GM23338 (cell line): ENCODE measurements at regions not wholly inside any gene's neighbourhood (a gene's known extent, or its start where the extent isn't known, plus 50 kb on each side); places are given as distances from the start of the nearest gene placed in this dataset.

Source experiments
- ATAC-seq: fragments of 200-7000 bp; cut with Tn5 transposase; 3 replicates; pipeline ENCODE4 v1.9.1; 2020
- DNase-seq: peaks from one replicate; pipeline ENCODE4 v3.0.0-alpha.2; 2015; ENCODE audit warnings: low spot score
- H2AFZ ChIP-seq: fragments of 200-600 bp; sonication (generic); 2 replicates; pipeline ENCODE4 v1.8.0; 2016; ENCODE audit warnings: antibody characterized with exemption, mild to moderate bottlenecking, moderate library complexity
- H3F3A ChIP-seq: fragments of 200-600 bp; sonication (generic); replicated peaks from 2 replicates; pipeline ENCODE4 v1.8.0; 2017; ENCODE audit warnings: antibody characterized with exemption, mixed run types, low read depth
- H3K27ac ChIP-seq: fragments of 200-600 bp; sonication (generic); 2 replicates; pipeline ENCODE4 v1.6.1; 2016; ENCODE audit warnings: low read depth
- H3K27me3 ChIP-seq: fragments of 200-600 bp; sonication (generic); 2 replicates; pipeline ENCODE4 v1.8.0; 2016; ENCODE audit warnings: mild to moderate bottlenecking, mixed run types, moderate library complexity; ENCODE audit not compliant: insufficient read depth
- H3K36me3 ChIP-seq: fragments of 200-600 bp; sonication (generic); 2 replicates; pipeline ENCODE4 v1.8.0; 2016; ENCODE audit warnings: mild to moderate bottlenecking; ENCODE audit not compliant: insufficient read depth
- H3K4me1 ChIP-seq: fragments of 200-600 bp; sonication (generic); 2 replicates; pipeline ENCODE4 v1.8.0; 2016; ENCODE audit warnings: mild to moderate bottlenecking, moderate library complexity; ENCODE audit not compliant: insufficient read depth
- H3K4me2 ChIP-seq: fragments of 200-600 bp; sonication (generic); 2 replicates; pipeline ENCODE4 v1.7.1; 2017; ENCODE audit warnings: mixed run types
- H3K4me3 ChIP-seq: fragments of 200-600 bp; sonication (generic); 2 replicates; pipeline ENCODE4 v1.6.1; 2016; ENCODE audit warnings: mixed run types
- H3K79me2 ChIP-seq: fragments of 200-600 bp; sonication (generic); replicated peaks from 2 replicates; pipeline ENCODE4 v1.8.0; 2017; ENCODE audit warnings: mild to moderate bottlenecking; ENCODE audit not compliant: insufficient read depth
- H3K9me2 ChIP-seq: fragments of 200-600 bp; sonication (generic); 2 replicates; pipeline ENCODE4 v1.8.0; 2017; ENCODE audit not compliant: insufficient read depth
- H4K20me1 ChIP-seq: fragments of 200-600 bp; sonication (generic); replicated peaks from 2 replicates; pipeline ENCODE4 v1.8.0; 2017; ENCODE audit warnings: mild to moderate bottlenecking; ENCODE audit not compliant: insufficient read depth
- H3K27ac Mint-ChIP-seq: 2 replicates; pipeline ENCODE4 v1.8.0; 2020; ENCODE audit warnings: inconsistent platforms, mild to moderate bottlenecking, moderate library complexity, mixed read lengths
- H3K27me3 Mint-ChIP-seq: 3 replicates; pipeline ENCODE4 v1.8.0; 2022; ENCODE audit warnings: low read depth, mild to moderate bottlenecking, moderate library complexity, mixed read lengths, inconsistent platforms; ENCODE audit not compliant: insufficient read depth, poor library complexity
- H3K36me3 Mint-ChIP-seq: 3 replicates; pipeline ENCODE4 v1.8.0; 2021; ENCODE audit warnings: low read depth, mild to moderate bottlenecking, inconsistent platforms, moderate library complexity, mixed read lengths
- H3K4me1 Mint-ChIP-seq: 3 replicates; pipeline ENCODE4 v1.8.0; 2020; ENCODE audit warnings: mild to moderate bottlenecking, inconsistent platforms, mixed read lengths
- H3K4me3 Mint-ChIP-seq: 3 replicates; pipeline ENCODE4 v1.8.0; 2021; ENCODE audit warnings: moderate library complexity, mild to moderate bottlenecking, inconsistent platforms, mixed read lengths
- H3K9me3 Mint-ChIP-seq: 3 replicates; pipeline ENCODE4 v1.8.0; 2020; ENCODE audit warnings: moderate library complexity, mild to moderate bottlenecking, inconsistent platforms, mixed read lengths
- CREB1 ChIP-seq: fragments of 250-450 bp; sonication (Bioruptor Pico); IDR thresholded peaks from 2 replicates; pipeline ENCODE4 v1.5.0; 2020; ENCODE audit warnings: low read depth, mild to moderate bottlenecking, moderate library complexity
- EZH2 ChIP-seq: fragments of 200-600 bp; sonication (generic); IDR thresholded peaks from one replicate; pipeline ENCODE4 v1.8.0; 2017; ENCODE audit warnings: antibody characterized with exemption, mild to moderate bottlenecking, low read depth; ENCODE audit not compliant: unreplicated experiment
- EZH2phosphoT487 ChIP-seq: fragments of 200-600 bp; sonication (generic); IDR thresholded peaks from one replicate; pipeline ENCODE4 v1.8.1; 2018; ENCODE audit warnings: antibody characterized with exemption; ENCODE audit not compliant: unreplicated experiment
- JUNB ChIP-seq: IDR thresholded peaks from one replicate; pipeline ENCODE4 v1.6.1; 2016; ENCODE audit warnings: antibody characterized with exemption; ENCODE audit not compliant: unreplicated experiment
- NANOG ChIP-seq: IDR thresholded peaks from 2 replicates; pipeline ENCODE4 v1.6.1; 2016; ENCODE audit warnings: antibody characterized with exemption, borderline replicate concordance
- POLR2AphosphoS5 ChIP-seq: IDR thresholded peaks from 2 replicates; pipeline ENCODE4 v1.6.1; 2016; ENCODE audit warnings: antibody characterized with exemption, low read depth
- REST ChIP-seq: IDR thresholded peaks from one replicate; pipeline ENCODE4 v1.6.1; 2018; ENCODE audit warnings: antibody characterized with exemption; ENCODE audit not compliant: unreplicated experiment
- STAT1 ChIP-seq: IDR thresholded peaks from one replicate; pipeline ENCODE4 v1.6.1; 2016; ENCODE audit warnings: antibody characterized with exemption; ENCODE audit not compliant: unreplicated experiment
- ZNF114 ChIP-seq: fragments of 250-450 bp; sonication (Bioruptor Pico); IDR thresholded peaks from 2 replicates; pipeline ENCODE4 v1.5.0; 2020; ENCODE audit warnings: mild to moderate bottlenecking, moderate library complexity
- ZNF331 ChIP-seq: fragments of 250-450 bp; sonication (Bioruptor Pico); IDR thresholded peaks from 2 replicates; pipeline ENCODE4 v1.5.0; 2020; ENCODE audit warnings: low read depth, mild to moderate bottlenecking, moderate library complexity
- TF ChIP-seq, protein P1 (sequence below): IDR thresholded peaks from 2 replicates; pipeline ENCODE4 v1.6.1; 2016; ENCODE audit warnings: antibody characterized with exemption
- TF ChIP-seq, protein P2 (sequence below), 2 experiments: fragments of 200-600 bp in 1 of 2; sonication (generic) in 1 of 2; conservative IDR thresholded peaks; 2 replicates each; pipeline versions ENCODE4 v1.5.1 to v1.6.1; 2016 to 2017; ENCODE audit warnings: antibody characterized with exemption in 2 of 2, low read depth in 2 of 2, mild to moderate bottlenecking in 2 of 2, moderate library complexity in 1 of 2

- Histone ChIP-seq H3K79me2 (no peaks in the 10 kb centered on the region), H4K20me1 (no peaks in the 10 kb centered on the region), H3K4me2 (no peak overlapping the region), H3F3A (no peaks in the 10 kb centered on the region), H3K4me1 (no peaks in the 10 kb centered on the region), H2AFZ (no peak overlapping the region), H3K27me3 (no peaks in the 10 kb centered on the region), H3K36me3 (no peaks in the 10 kb centered on the region), H3K4me3 (no peak overlapping the region), H3K27ac (no peak overlapping the region), H3K9me2 (peaks cover 4% of the 10 kb centered on the region; the same call in 1 of the 2 replicates)
- ATAC-seq, result no peak
- DNase-seq, result no peak
- Mint-ChIP-seq H3K27ac (no peak overlapping the region), H3K36me3 (no peaks in the 10 kb centered on the region), H3K9me3 (no peaks in the 10 kb centered on the region), H3K27me3 (peaks cover 3% of the 10 kb centered on the region), H3K4me3 (no peak overlapping the region), H3K4me1 (no peaks in the 10 kb centered on the region)
- TF ChIP-seq CREB1 (CRISPR knock-in tag), result no peak
- no peak for TF ChIP-seq EZH2phosphoT487
- TF ChIP-seq ZNF114, result no peak
- no peak for TF ChIP-seq JUNB
- TF ChIP-seq, protein P1, sequence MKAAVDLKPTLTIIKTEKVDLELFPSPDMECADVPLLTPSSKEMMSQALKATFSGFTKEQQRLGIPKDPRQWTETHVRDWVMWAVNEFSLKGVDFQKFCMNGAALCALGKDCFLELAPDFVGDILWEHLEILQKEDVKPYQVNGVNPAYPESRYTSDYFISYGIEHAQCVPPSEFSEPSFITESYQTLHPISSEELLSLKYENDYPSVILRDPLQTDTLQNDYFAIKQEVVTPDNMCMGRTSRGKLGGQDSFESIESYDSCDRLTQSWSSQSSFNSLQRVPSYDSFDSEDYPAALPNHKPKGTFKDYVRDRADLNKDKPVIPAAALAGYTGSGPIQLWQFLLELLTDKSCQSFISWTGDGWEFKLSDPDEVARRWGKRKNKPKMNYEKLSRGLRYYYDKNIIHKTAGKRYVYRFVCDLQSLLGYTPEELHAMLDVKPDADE, result no peak
- no peak for TF ChIP-seq REST
Measured at GRCh38 chr2:136647039-136647438, 118.3 kb upstream of the THSD7B start.

GRCh38 chr2:136645236-136645828, 120.0 kb upstream of the THSD7B start:
- Mint-ChIP-seq H3K9me3 (no peaks in the 10 kb centered on the region), H3K36me3 (no peaks in the 10 kb centered on the region), H3K27ac (no peak overlapping the region), H3K27me3 (peaks cover 3% of the 10 kb centered on the region), H3K4me1 (no peaks in the 10 kb centered on the region), H3K4me3 (no peak overlapping the region)
- H2AFZ ChIP-seq, result no peak overlapping the region
- H3K4me1 ChIP-seq, result no peaks in the 10 kb centered on the region
- H3F3A ChIP-seq, result no peaks in the 10 kb centered on the region
- no peaks in the 10 kb centered on the region for H4K20me1 ChIP-seq
- no peak overlapping the region for H3K4me3 ChIP-seq
- DNase-seq (no peak), ATAC-seq (no peak)
- no peaks in the 10 kb centered on the region for H3K36me3 ChIP-seq
- H3K27me3 ChIP-seq, result no peaks in the 10 kb centered on the region
- H3K9me2 ChIP-seq, result peaks cover 4% of the 10 kb centered on the region; the same call in 1 of the 2 replicates
- no peak overlapping the region for H3K27ac ChIP-seq
- H3K79me2 ChIP-seq, result no peaks in the 10 kb centered on the region
- H3K4me2 ChIP-seq, result no peak overlapping the region
- TF ChIP-seq CREB1 (CRISPR knock-in tag) (no peak), REST (no peak), EZH2phosphoT487 (no peak), ZNF331 (CRISPR knock-in tag) (no peak), POLR2AphosphoS5 (no peak), ZNF114 (no peak), JUNB (no peak), EZH2 (no peak), NANOG (no peak), STAT1 (no peak)
- TF ChIP-seq, protein P1, result no peak
- TF ChIP-seq, protein P2, sequence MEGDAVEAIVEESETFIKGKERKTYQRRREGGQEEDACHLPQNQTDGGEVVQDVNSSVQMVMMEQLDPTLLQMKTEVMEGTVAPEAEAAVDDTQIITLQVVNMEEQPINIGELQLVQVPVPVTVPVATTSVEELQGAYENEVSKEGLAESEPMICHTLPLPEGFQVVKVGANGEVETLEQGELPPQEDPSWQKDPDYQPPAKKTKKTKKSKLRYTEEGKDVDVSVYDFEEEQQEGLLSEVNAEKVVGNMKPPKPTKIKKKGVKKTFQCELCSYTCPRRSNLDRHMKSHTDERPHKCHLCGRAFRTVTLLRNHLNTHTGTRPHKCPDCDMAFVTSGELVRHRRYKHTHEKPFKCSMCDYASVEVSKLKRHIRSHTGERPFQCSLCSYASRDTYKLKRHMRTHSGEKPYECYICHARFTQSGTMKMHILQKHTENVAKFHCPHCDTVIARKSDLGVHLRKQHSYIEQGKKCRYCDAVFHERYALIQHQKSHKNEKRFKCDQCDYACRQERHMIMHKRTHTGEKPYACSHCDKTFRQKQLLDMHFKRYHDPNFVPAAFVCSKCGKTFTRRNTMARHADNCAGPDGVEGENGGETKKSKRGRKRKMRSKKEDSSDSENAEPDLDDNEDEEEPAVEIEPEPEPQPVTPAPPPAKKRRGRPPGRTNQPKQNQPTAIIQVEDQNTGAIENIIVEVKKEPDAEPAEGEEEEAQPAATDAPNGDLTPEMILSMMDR (conservative IDR thresholded peaks at IDR 0.05; ENCODE audit: low read depth in 2 of 2), result no peak
